ENCODE measurements at regions not wholly inside any gene's neighbourhood (a gene's known extent, or its start where the extent isn't known, plus 50 kb on each side); places are given as distances from the start of the nearest gene placed in this dataset.
"Not testable (repeated sequence)": the region's sequence is repeated elsewhere in the genome, so short reads cannot be mapped to it uniquely, and the experiment has no call there.

GRCh38 chr6:8940356-8940755 is 505.0 kb upstream of the SLC35B3 start:
- no peak for DNase-seq

DNA sequence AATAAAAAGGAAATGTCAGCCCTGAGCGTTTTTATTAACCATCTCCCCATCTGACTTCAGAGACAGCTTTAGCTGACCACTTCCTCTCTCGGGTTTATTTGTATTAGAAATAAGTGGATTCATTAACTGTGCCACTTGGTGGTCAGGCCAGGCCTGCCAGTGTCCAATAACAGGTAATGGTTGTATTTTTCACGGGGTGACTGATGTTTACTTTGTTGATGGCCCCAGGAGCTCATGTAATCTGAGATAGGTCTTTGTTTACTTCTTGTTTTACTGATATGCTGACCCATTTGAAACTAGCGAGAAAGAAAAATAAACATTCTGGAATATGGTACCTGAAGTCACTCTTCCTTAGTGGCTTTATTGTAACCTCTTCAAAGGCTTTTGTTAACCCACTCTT is 504.3 kb upstream of the SLC35B3 start:
- peak; percentile 69 for DNase-seq

DNA sequence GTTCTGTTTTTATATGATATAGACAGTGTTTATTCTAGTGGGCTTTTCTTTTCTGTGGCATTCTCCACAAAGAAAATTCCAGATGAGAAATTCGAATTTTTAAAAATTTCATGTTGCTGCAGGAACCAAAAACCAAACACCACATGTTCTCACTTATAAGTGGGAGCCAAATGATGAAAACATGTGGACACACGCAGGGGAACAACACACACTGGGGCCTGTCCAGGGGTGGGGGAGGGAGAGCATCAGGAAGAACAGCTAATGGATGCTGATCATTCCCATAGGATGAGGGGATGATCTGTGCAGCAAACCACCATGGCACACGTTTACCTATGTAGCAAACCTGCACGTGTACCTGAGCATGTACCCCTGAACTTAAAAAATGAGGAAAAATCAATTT is 499.0 kb upstream of the SLC35B3 start:
- DNase-seq = no peak

DNA sequence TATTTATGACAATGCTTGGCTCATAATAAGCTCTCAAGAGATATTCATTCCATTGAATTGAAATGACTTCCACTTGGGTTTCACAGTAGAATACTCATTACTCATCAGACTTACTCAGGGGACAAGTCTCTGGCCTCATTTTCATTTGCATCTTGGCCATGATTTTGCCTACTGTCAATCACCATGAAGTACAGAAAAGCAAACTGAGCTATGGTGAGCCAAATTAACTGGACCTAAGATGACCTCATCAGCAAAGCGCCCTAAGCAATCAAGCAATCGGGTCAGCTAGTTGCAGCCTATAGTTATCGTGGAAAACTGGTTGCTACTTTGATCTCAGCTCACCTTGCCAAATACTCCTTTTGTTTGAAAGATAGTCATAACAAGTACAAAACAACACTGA is 494.7 kb upstream of the SLC35B3 start:
- no peak for DNase-seq

DNA sequence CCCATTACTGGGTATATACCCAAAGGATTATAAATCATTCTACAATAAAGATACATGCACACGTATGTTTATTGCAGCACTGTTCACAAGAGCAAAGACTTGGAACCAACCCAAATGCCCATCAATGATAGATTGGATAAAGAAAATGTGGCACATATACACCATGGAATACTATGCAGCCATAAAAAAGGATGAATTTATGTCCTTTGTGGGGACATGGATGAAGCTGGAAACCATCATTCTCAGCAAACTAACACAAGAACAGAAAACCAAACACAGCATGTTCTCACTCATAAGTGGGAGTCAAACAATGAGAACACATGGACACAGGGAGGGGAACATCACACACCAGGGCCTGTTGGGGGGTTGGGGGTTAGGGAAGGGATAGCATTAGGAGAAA is 484.9 kb upstream of the SLC35B3 start:
- not testable (repeated sequence) for DNase-seq

DNA sequence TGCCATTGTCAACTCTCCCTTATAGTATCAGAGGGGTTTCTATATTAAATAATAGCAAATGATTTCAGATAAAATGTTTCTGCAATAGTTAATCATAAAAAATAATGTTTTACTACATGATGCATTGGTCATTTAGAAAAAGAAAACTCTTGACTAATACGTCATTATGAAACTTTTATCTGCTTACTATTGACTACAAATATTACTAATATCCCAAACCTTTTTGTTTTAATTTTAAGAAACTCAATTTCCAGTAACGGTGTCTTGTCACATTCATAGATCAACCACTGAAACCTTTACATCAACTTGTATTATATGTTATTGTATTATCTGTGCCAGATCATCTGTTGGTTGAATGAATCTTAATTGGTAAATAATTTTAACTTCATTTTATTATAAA is 482.9 kb upstream of the SLC35B3 start:
- DNase-seq = no peak

DNA sequence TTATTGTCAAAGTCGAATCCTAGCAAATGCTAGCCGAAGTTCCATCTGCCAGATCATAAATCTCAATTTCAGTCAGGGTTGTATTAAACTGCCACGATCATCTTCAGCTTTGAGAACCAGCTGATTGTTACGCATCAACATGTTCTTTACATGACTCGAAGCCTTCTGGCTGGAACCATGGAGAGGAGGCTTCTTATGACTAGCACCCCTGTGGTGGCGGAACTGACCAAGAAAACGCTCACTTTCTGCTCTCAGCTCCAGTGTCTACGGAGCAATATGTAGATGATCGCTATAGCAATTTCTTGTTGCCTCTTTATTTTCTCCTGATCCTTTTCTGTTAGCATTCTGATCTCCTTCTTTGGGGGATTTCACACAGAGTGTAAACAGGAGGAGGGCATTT is 479.4 kb upstream of the SLC35B3 start:
- no peak for DNase-seq

GRCh38 chr6:8908638-8909037 is 473.3 kb upstream of the SLC35B3 start:
- DNase-seq = no peak

GRCh38 chr6:8906699-8907098 is 471.4 kb upstream of the SLC35B3 start:
- DNase-seq = no peak

- DNase-seq = peak; percentile 10
Observed at GRCh38 chr6:8905757-8906156, 470.4 kb upstream of the SLC35B3 start.

DNA sequence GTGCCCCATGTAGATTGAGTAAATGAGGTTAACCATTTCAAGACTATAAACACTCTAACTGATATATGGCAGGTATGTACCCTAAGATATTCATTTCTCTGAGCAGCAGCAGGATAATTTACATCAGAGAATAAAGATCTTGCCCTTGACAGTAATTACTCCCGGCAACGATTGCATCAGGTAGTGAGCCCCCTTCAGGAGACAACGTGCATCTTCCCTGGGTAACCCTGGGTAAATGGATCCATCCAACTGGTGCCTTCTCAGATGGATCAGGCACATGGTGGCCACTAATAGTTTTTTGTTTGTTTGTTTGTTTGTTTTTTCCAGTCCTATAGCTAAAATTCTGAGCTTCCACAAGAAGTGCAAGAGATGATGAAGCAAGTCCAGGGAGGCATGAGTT is 469.4 kb upstream of the SLC35B3 start:
- no peak for DNase-seq

DNA sequence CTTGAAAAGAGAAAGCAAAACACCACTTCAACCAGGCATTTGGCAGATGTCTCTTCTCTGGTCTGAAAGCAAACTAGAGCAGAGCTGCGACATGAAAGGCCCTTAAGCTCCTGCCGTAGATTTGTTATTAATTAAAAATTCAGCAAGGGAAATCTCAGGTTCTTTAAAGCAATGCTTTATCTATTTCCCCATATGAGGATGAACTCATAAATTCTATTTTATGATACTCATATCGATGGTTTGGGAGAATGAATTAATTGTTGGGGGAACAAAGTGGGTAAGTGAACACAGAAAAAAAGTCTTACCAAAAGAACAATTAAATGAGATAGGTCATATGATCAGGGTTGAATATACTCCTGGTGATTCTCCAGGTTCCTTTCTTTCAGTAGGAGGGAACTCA is 464.7 kb upstream of the SLC35B3 start:
- DNase-seq = no peak

GRCh38 chr6:8889514-8889913 is 454.2 kb upstream of the SLC35B3 start:
- DNase-seq = no peak

DNA sequence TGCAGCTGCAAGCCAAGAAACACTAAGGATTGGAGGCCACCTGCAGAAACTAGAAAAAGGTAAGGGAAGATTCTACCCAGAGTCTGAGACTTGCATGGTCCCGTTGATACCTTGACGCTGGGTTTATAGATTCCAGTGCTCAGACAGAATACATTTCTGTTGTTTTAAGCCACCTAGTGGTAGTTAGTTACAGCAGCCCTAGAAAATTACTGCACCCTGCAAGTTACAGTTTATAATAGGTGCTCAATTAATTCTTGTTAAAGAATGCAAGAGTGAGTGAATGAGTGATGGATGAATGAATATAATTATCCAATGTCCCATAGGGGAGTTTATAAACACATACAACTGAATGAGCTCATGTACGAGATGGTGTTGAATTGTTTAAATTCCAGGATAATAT is 453.1 kb upstream of the SLC35B3 start:
- no peak for DNase-seq

DNA sequence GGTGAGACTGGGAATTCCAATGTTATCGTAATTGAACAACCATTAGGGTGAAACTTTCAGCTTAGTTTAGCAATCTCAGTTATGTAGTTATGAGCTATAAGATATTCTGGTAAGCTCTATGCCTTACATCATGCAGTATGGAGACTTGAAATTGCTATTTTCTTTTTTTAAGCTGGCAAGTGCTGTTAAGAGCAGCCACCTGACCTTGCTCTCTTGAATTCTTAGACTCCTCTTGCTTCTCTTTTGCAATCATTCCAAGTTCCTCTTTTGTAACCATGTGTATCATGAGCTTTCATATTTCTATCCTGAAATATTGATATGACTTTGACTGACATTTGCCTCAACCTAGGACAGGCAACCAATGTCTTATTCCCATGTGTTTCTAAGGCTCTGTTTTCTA is 446.3 kb upstream of the SLC35B3 start:
- no peak for DNase-seq

DNA sequence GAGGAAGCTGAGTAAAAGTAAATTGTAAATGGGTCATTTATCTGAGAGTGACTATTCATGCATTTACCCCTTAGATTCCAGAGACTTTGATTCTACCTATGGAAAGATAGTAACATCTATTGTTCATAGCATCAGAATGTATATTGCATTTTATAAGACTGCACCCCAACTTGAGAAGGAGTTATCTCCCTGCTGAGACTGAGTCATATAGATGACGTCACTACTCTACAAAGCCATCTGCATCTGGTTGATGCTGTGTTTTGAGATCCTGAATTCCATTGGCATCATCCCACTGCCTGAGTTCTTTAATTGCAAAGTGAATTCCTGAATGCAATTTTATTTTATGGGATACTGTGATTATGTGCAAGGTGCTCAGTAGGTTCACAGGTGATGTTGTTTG is 444.0 kb upstream of the SLC35B3 start:
- no peak for DNase-seq

DNA sequence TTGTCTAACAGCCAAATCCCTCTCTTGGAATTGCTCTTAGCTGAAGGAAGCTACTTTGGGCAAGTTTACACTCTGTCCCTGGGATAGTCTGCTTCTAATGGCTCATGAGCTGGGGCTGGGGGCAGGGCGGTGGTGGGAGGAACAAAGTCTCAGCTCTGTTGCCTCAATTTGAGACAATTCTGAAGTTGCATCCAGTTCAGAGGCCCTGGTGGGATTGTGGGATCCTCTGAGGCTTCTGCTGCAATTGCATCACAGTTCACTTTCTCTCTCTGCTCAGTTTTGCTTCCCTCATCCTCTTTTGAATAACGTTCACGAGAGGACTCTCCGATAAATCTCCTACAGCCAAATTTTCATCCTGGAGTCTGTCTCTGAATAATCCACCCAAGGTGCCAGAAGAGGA is 440.6 kb upstream of the SLC35B3 start:
- no peak for DNase-seq

DNA sequence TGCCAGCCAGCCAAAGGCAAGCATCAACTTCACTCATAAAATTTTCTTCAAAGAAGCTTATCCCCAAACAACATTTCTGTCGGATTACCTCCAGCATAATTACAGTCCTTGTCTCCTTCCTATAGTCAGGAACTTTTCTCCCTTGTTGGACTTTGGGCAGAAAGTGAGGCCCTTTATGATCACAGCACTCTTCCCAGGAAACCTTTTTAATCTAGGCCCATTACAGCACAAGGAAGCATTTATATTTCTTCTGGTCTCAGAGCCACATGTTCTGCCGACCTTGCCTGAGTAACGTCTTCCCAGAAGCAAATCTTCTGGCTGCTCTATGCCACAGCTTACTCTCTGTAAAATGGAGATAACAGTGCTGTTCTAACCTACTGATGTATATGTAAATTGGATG is 437.2 kb upstream of the SLC35B3 start:
- DNase-seq = no peak

DNA sequence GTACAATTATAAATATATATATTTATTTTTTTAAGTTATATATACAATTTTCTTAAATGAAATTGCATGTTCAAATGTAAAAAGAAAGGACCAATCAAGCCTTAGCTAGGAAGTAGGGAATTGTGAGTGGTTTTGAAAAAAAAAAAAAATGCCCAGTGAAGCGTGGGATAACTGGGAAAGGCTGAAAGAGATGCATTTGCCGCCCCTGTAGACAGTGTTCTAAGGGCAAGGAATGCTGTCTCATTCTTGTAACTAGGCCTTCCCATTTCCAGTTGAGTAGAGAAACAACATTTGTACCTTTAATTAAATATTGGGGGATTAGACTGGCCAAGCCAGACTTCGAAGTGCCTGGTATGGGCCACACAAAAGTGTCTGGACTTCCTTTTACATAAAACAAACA is 430.1 kb upstream of the SLC35B3 start:
- no peak for DNase-seq

GRCh38 chr6:8860671-8861070 is 425.3 kb upstream of the SLC35B3 start:
- no peak for DNase-seq

DNA sequence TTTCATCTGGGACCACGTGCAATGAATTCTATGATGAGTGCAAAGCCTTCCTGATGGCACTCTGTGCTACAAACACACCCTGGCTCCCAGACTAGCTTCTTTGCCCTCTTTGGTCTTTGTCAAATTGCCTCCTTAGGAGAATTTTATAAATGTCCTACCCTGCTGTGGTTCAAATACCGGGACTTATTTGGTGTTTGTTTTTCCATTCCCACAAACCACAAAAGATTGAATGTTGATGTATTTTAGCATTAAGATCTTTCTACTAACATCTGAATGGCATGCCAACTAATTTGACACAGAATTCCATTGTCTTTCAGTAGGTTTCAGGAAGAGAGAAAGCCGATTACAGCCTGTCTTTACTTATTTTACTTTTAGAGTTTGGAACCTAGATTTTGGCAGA is 424.2 kb upstream of the SLC35B3 start:
- no peak for DNase-seq

GRCh38 chr6:8858854-8859331 is 423.5 kb upstream of the SLC35B3 start:
- DNase-seq = no peak

DNA sequence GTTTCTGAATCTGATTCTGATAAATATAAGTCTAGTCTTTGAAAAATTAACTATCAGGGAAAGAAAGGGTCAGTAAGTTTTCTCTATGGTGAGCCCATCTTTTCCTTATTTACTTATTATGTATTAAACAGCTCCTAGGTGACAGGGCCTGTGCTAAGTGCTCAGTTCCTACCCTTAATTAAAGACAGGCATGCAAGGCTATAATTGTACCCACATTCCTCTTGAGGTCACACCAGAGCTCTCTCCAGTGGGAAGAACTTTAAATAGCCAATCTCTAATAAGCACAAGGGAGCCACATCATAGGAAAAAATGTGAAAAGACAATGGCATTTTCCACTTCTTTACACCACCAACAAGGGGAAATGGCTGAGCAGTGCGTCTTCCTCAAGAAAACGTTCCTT is 421.8 kb upstream of the SLC35B3 start:
- no peak for DNase-seq

DNA sequence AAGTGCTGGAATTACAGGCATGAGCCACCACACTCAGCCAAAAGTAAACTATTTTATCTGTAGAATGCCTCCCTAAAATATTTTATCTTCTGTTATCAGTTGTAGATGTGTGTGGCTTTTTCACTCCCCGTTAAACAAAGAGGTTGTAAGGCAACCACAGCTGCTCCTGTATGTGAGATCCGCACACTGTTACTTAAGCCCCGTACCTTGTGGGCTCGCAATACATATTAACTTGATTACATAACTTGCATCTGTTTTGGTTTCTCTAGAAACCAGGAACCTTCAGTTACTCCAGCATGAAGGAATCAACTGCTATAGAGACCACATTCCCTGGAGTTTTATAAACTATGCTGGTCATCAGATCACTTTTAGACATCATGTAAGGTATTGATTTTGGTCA is 420.1 kb upstream of the SLC35B3 start:
- no peak for DNase-seq

DNA sequence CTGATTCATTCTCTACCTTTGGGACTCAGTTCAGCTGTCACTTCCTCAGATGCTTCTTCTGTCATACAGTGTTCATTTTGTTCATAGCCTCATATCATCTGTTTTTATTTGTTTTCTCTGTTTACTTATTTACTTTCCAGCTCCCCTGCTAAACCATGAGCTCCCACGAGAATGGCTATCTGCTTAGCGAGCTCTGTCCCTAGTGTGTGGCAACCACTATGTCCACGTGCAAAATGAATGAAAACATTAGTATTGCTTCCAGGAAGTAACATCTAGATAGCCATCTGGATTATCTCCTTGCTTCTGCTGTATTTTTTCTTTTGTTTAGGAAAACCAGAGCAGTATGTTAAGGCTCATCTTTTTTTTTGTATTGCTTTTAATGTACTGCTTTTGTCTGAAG is 417.0 kb upstream of the SLC35B3 start:
- no peak for DNase-seq

GRCh38 chr6:8846680-8847079 is 411.3 kb upstream of the SLC35B3 start:
- DNase-seq = not testable (repeated sequence)

Data from DMS79 treated with DMSO at 0.1 percent for 48 hours (cell line).